Thymus (tissue), 11 donors: ENCODE measurements at regions not wholly inside any gene's neighbourhood (a gene's known extent, or its start where the extent isn't known, plus 50 kb on each side); places are given as distances from the start of the nearest gene placed in this dataset.
"Not testable (repeated sequence)": the region's sequence is repeated elsewhere in the genome, so short reads cannot be mapped to it uniquely, and the experiment has no call there.

Experiments used
- DNase-seq, 9 donors: peaks; one replicate each; pipeline ENCODE4 v3.0.0-alpha.2; 2013; ENCODE audit warnings: low spot score in 9 of 9, low read depth in 6 of 9, missing footprints in 1 of 9
- H3K27ac ChIP-seq, 2 donors: one replicate each; pipeline ENCODE4 v1.5.1; 2013; ENCODE audit warnings: control low read depth in 1 of 2, low read depth in 1 of 2, low read length in 1 of 2, mild to moderate bottlenecking in 1 of 2, moderate library complexity in 1 of 2
- H3K27me3 ChIP-seq, 2 donors: one replicate each; pipeline ENCODE4 v1.5.1; 2013; ENCODE audit warnings: low read length in 1 of 2; ENCODE audit not compliant: control insufficient read depth in 2 of 2, insufficient read depth in 1 of 2
- H3K36me3 ChIP-seq, 2 donors: one replicate each; pipeline ENCODE4 v1.5.1; 2013; ENCODE audit warnings: low read length in 1 of 2, mild to moderate bottlenecking in 1 of 2, moderate library complexity in 1 of 2; ENCODE audit not compliant: control insufficient read depth in 2 of 2, insufficient read depth in 2 of 2
- H3K4me1 ChIP-seq, 2 donors: one replicate each; pipeline ENCODE4 v1.5.1; 2013; ENCODE audit warnings: low read length in 2 of 2; ENCODE audit not compliant: control insufficient read depth in 2 of 2, insufficient read depth in 2 of 2
- H3K4me3 ChIP-seq, 2 donors: one replicate each; pipeline ENCODE4 v1.5.1; 2013; ENCODE audit warnings: low read length in 2 of 2, control low read depth in 1 of 2, mild to moderate bottlenecking in 1 of 2
- H3K9me3 ChIP-seq, 2 donors: one replicate each; pipeline ENCODE4 v1.5.1; 2013; ENCODE audit warnings: low read length in 1 of 2, mild to moderate bottlenecking in 1 of 2; ENCODE audit not compliant: control insufficient read depth in 2 of 2, insufficient read depth in 1 of 2
- WGBS: extraction: QIAGEN DNeasy Blood & Tissue Kit; methylation state at CpG from one replicate; pipeline ENCODE4 v1.1.7; 2013; 5-methylcytosine and 5-hydroxymethylcytosine counted together
- donor health status: healthy.

- H3K4me3 ChIP-seq = no peak overlapping the region
- H3K9me3 ChIP-seq = no peaks in the 10 kb centered on the region
- peaks cover 0 to 2% of the 10 kb centered on the region in 2 donors for H3K4me1 ChIP-seq
- H3K36me3 ChIP-seq = no peaks in the 10 kb centered on the region
- DNase-seq = no peak
- H3K27ac ChIP-seq = no peak overlapping the region
- no peaks in the 10 kb centered on the region for H3K27me3 ChIP-seq
These were observed 146.5 kb upstream of the MME start for GRCh38 chr3:154933581-154933980.

GRCh38 chr3:154932633-154933032 is 147.5 kb upstream of the MME start:
- H3K27ac ChIP-seq = no peak overlapping the region
- DNase-seq = no peak
- peaks cover 0 to 2% of the 10 kb centered on the region in 2 donors for H3K4me1 ChIP-seq
- no peak overlapping the region for H3K4me3 ChIP-seq
- no peaks in the 10 kb centered on the region for H3K9me3 ChIP-seq
- no peaks in the 10 kb centered on the region for H3K36me3 ChIP-seq
- H3K27me3 ChIP-seq = no peaks in the 10 kb centered on the region

- 95% methylated on average over 1 of the region's 1 CpG for WGBS
- no peak for DNase-seq
- Histone ChIP-seq H3K4me3 (no peak overlapping the region), H3K27ac (no peak overlapping the region), H3K27me3 (no peaks in the 10 kb centered on the region), H3K4me1 (peaks cover 0 to 2% of the 10 kb centered on the region in 2 donors), H3K36me3 (no peaks in the 10 kb centered on the region), H3K9me3 (no peaks in the 10 kb centered on the region)
These were observed 148.6 kb upstream of the MME start for GRCh38 chr3:154931484-154931883.

GRCh38 chr3:154926721-154927120 is 153.4 kb upstream of the MME start:
- Histone ChIP-seq H3K27ac (no peak overlapping the region), H3K27me3 (no peaks in the 10 kb centered on the region), H3K4me3 (no peak overlapping the region), H3K9me3 (no peaks in the 10 kb centered on the region), H3K4me1 (no peaks in the 10 kb centered on the region), H3K36me3 (no peaks in the 10 kb centered on the region)
- 89% methylated on average over 1 of the region's 1 CpG for WGBS
- no peak for DNase-seq

GRCh38 chr3:154921351-154921750 is 158.8 kb upstream of the MME start:
- H3K27me3 ChIP-seq = no peaks in the 10 kb centered on the region
- H3K4me3 ChIP-seq = no peak overlapping the region
- H3K27ac ChIP-seq = no peak overlapping the region
- no peaks in the 10 kb centered on the region for H3K4me1 ChIP-seq
- H3K36me3 ChIP-seq = no peaks in the 10 kb centered on the region
- no peak for DNase-seq
- peaks cover 1 to 8% of the 10 kb centered on the region in 2 donors for H3K9me3 ChIP-seq
- 94% methylated on average over 2 of the region's 2 CpGs for WGBS

GRCh38 chr3:154919226-154919625 is 160.9 kb upstream of the MME start:
- H3K27ac ChIP-seq = no peak overlapping the region
- peaks cover 1 to 8% of the 10 kb centered on the region in 2 donors for H3K9me3 ChIP-seq
- WGBS = 94% methylated on average over 1 of the region's 1 CpG
- no peaks in the 10 kb centered on the region for H3K36me3 ChIP-seq
- no peak overlapping the region for H3K4me3 ChIP-seq
- H3K27me3 ChIP-seq = no peaks in the 10 kb centered on the region
- DNase-seq = no peak
- no peaks in the 10 kb centered on the region for H3K4me1 ChIP-seq

GRCh38 chr3:154904328-154904727 is 175.8 kb upstream of the MME start:
- WGBS = 53% methylated on average over 2 of the region's 2 CpGs
- Histone ChIP-seq H3K27ac (no peak overlapping the region), H3K4me1 (no peaks in the 10 kb centered on the region), H3K4me3 (no peak overlapping the region), H3K27me3 (no peaks in the 10 kb centered on the region), H3K9me3 (no peaks in the 10 kb centered on the region), H3K36me3 (no peaks in the 10 kb centered on the region)
- peak in 3 of 9 donors; percentile 4 to 27 (median 13) for DNase-seq

- not testable (repeated sequence) for H3K4me1 ChIP-seq, H3K36me3 ChIP-seq, H3K9me3 ChIP-seq
These were observed 177.6 kb upstream of the MME start for GRCh38 chr3:154902495-154902894.

GRCh38 chr3:154901278-154901677 is 178.8 kb upstream of the MME start:
- no peak for DNase-seq
- H3K9me3 ChIP-seq = no peaks in the 10 kb centered on the region
- H3K4me1 ChIP-seq = no peaks in the 10 kb centered on the region
- no peaks in the 10 kb centered on the region for H3K27me3 ChIP-seq
- H3K27ac ChIP-seq = no peak overlapping the region
- WGBS = 95% methylated on average over 2 of the region's 2 CpGs
- H3K4me3 ChIP-seq = no peak overlapping the region
- H3K36me3 ChIP-seq = no peaks in the 10 kb centered on the region

More at GRCh38 chr3:154902495-154902894, 177.6 kb upstream of the MME start:
- H3K27ac ChIP-seq, H3K4me3 ChIP-seq, H3K27me3 ChIP-seq, DNase-seq: not testable (repeated sequence)

GRCh38 chr3:154900816-154901215 is 179.3 kb upstream of the MME start:
- 97% methylated on average over 1 of the region's 1 CpG for WGBS
- Histone ChIP-seq H3K9me3 (no peaks in the 10 kb centered on the region), H3K27me3 (no peaks in the 10 kb centered on the region), H3K4me3 (no peak overlapping the region), H3K36me3 (no peaks in the 10 kb centered on the region), H3K27ac (no peak overlapping the region), H3K4me1 (no peaks in the 10 kb centered on the region)
- DNase-seq = no peak
